ENCODE measurements at regions not wholly inside any gene's neighbourhood (a gene's known extent, or its start where the extent isn't known, plus 50 kb on each side); places are given as distances from the start of the nearest gene placed in this dataset.

DNA sequence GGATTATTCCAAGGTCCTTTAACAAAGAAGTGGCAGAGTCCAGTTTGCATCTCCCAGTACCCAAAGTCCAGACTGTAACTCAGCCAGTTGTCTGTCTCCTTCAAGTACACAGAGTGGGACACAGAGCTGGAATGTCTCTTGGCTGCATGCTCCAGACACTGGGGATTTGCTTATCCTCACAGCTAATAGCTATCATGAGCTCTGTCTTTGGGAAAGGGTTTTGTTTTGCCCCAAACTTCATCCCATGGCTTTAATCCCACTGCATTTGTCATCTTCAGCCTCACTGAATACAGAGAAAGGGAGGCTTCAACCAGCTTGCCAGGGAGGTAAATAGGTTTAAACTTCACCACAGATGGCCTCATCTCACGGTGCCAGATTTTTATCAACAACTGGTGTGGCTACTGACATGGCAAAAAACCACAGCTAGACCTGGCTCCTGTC, 412.2 kb upstream of the SLC24A2 start (continued):
- no peak for TF ChIP-seq HDAC2 (IDR thresholded peaks at IDR 0.05; ENCODE audit: borderline replicate concordance in 1 of 2, low read depth in 2 of 2, low read length in 2 of 2)

Measured in H1 (cell line).